Mucosa of stomach (tissue), 1 donor: ENCODE measurements at regions not wholly inside any gene's neighbourhood (a gene's known extent, or its start where the extent isn't known, plus 50 kb on each side); places are given as distances from the start of the nearest gene placed in this dataset.

Experiments used
- H3K27me3 ChIP-seq: one replicate; pipeline ENCODE4 v1.7.0; 2013; ENCODE audit warnings: mild to moderate bottlenecking, low read length; ENCODE audit not compliant: control insufficient read depth, insufficient read depth
- H3K36me3 ChIP-seq: one replicate; pipeline ENCODE4 v1.7.0; 2013; ENCODE audit warnings: low read length; ENCODE audit not compliant: control insufficient read depth, insufficient read depth
- H3K4me1 ChIP-seq: one replicate; pipeline ENCODE4 v1.7.0; 2013; ENCODE audit warnings: mild to moderate bottlenecking, low read length; ENCODE audit not compliant: control insufficient read depth, insufficient read depth
- H3K4me3 ChIP-seq: one replicate; pipeline ENCODE4 v1.7.0; 2013; ENCODE audit warnings: low read length
- H3K9ac ChIP-seq: one replicate; pipeline ENCODE4 v1.7.0; 2013; ENCODE audit warnings: mild to moderate bottlenecking, low read length, moderate library complexity
- H3K9me3 ChIP-seq: one replicate; pipeline ENCODE4 v1.7.0; 2013; ENCODE audit warnings: mild to moderate bottlenecking, low read length, moderate library complexity; ENCODE audit not compliant: control insufficient read depth
- donor health status: Pancreatic carcinoma.

GRCh38 chr20:56994006-56994405 lies 272.4 kb downstream of the BMP7 start:
- H3K9me3 ChIP-seq: no peaks in the 10 kb centered on the region
- H3K4me3 ChIP-seq: no peak overlapping the region
- H3K36me3 ChIP-seq: no peaks in the 10 kb centered on the region
- H3K4me1 ChIP-seq: no peaks in the 10 kb centered on the region
- H3K27me3 ChIP-seq: no peaks in the 10 kb centered on the region
- H3K9ac ChIP-seq: no peak overlapping the region

- no peak overlapping the region for H3K4me3 ChIP-seq
- H3K36me3 ChIP-seq: no peaks in the 10 kb centered on the region
- no peaks in the 10 kb centered on the region for H3K4me1 ChIP-seq
- no peak overlapping the region for H3K9ac ChIP-seq
- no peaks in the 10 kb centered on the region for H3K27me3 ChIP-seq
- no peaks in the 10 kb centered on the region for H3K9me3 ChIP-seq
These were observed 271.3 kb downstream of the BMP7 start for GRCh38 chr20:56995149-56995548.

- no peak overlapping the region for H3K9ac ChIP-seq
- no peaks in the 10 kb centered on the region for H3K36me3 ChIP-seq
- no peaks in the 10 kb centered on the region for H3K27me3 ChIP-seq
- H3K4me1 ChIP-seq: no peaks in the 10 kb centered on the region
- no peak overlapping the region for H3K4me3 ChIP-seq
- H3K9me3 ChIP-seq: no peaks in the 10 kb centered on the region
These were observed 270.8 kb downstream of the BMP7 start for GRCh38 chr20:56995635-56996075.

- no peak overlapping the region for H3K4me3 ChIP-seq
- H3K4me1 ChIP-seq: no peaks in the 10 kb centered on the region
- no peak overlapping the region for H3K9ac ChIP-seq
- no peaks in the 10 kb centered on the region for H3K27me3 ChIP-seq
- no peaks in the 10 kb centered on the region for H3K9me3 ChIP-seq
- H3K36me3 ChIP-seq: no peaks in the 10 kb centered on the region
These were observed 269.9 kb downstream of the BMP7 start for GRCh38 chr20:56996533-56996932.

- H3K27me3 ChIP-seq: peaks cover 4% of the 10 kb centered on the region
- H3K9me3 ChIP-seq: no peaks in the 10 kb centered on the region
- no peak overlapping the region for H3K4me3 ChIP-seq
- no peak overlapping the region for H3K9ac ChIP-seq
- no peaks in the 10 kb centered on the region for H3K4me1 ChIP-seq
- H3K36me3 ChIP-seq: no peaks in the 10 kb centered on the region
These were observed 268.0 kb downstream of the BMP7 start for GRCh38 chr20:56998438-56998837.

- H3K4me3 ChIP-seq: no peak overlapping the region
- no peaks in the 10 kb centered on the region for H3K36me3 ChIP-seq
- no peaks in the 10 kb centered on the region for H3K9me3 ChIP-seq
- peaks cover 6% of the 10 kb centered on the region for H3K27me3 ChIP-seq
- no peak overlapping the region for H3K9ac ChIP-seq
- H3K4me1 ChIP-seq: no peaks in the 10 kb centered on the region
These were observed 265.9 kb downstream of the BMP7 start for GRCh38 chr20:57000441-57000968.

- no peaks in the 10 kb centered on the region for H3K9me3 ChIP-seq
- peaks cover 6% of the 10 kb centered on the region for H3K27me3 ChIP-seq
- H3K36me3 ChIP-seq: no peaks in the 10 kb centered on the region
- H3K4me1 ChIP-seq: no peaks in the 10 kb centered on the region
- H3K9ac ChIP-seq: no peak overlapping the region
- no peak overlapping the region for H3K4me3 ChIP-seq
These were observed 265.2 kb downstream of the BMP7 start for GRCh38 chr20:57001126-57001767.

- Histone ChIP-seq H3K36me3 (no peaks in the 10 kb centered on the region), H3K27me3 (peaks cover 11% of the 10 kb centered on the region), H3K9ac (no peak overlapping the region), H3K4me1 (no peaks in the 10 kb centered on the region), H3K4me3 (no peak overlapping the region), H3K9me3 (no peaks in the 10 kb centered on the region)
These were observed 264.3 kb downstream of the BMP7 start for GRCh38 chr20:57002066-57002570.

- H3K27me3 ChIP-seq: peaks cover 11% of the 10 kb centered on the region
- H3K9me3 ChIP-seq: no peaks in the 10 kb centered on the region
- H3K9ac ChIP-seq: no peak overlapping the region
- H3K36me3 ChIP-seq: no peaks in the 10 kb centered on the region
- no peaks in the 10 kb centered on the region for H3K4me1 ChIP-seq
- H3K4me3 ChIP-seq: no peak overlapping the region
These were observed 263.4 kb downstream of the BMP7 start for GRCh38 chr20:57003012-57003411.

- Histone ChIP-seq H3K9me3 (no peaks in the 10 kb centered on the region), H3K4me1 (no peaks in the 10 kb centered on the region), H3K9ac (no peak overlapping the region), H3K36me3 (no peaks in the 10 kb centered on the region), H3K27me3 (peaks cover 14% of the 10 kb centered on the region), H3K4me3 (no peak overlapping the region)
These were observed 262.0 kb downstream of the BMP7 start for GRCh38 chr20:57004416-57004815.

- Histone ChIP-seq H3K9me3 (no peaks in the 10 kb centered on the region), H3K9ac (no peak overlapping the region), H3K4me1 (no peaks in the 10 kb centered on the region), H3K27me3 (peaks cover 14% of the 10 kb centered on the region), H3K4me3 (no peak overlapping the region), H3K36me3 (no peaks in the 10 kb centered on the region)
These were observed 261.2 kb downstream of the BMP7 start for GRCh38 chr20:57004951-57005933.
